SK-N-SH (cell line): ENCODE measurements at regions not wholly inside any gene's neighbourhood (a gene's known extent, or its start where the extent isn't known, plus 50 kb on each side); places are given as distances from the start of the nearest gene placed in this dataset.

Experiments
- CTCF ChIA-PET: fragments of 300-600, 350-600 bp; formaldehyde crosslinking; extraction: SDS; loops from one replicate; lab custom pipeline; 2021; lab: Yijun Ruan, JAX
- POLR2A ChIA-PET: fragments of 350-600 bp; sonication (Branson Sonifier 250); formaldehyde crosslinking; extraction: SDS; loops from one replicate; lab custom pipeline; 2020; ENCODE audit warnings: antibody characterized with exemption, inconsistent platforms; lab: Yijun Ruan, JAX
- DNase-seq: peaks from one replicate; pipeline ENCODE4 v3.0.0; 2012
- H2AFZ ChIP-seq: fragments of 200-600 bp; sonication (generic); 2 replicates; pipeline ENCODE4 v1.8.1; 2016; ENCODE audit warnings: antibody characterized with exemption, mild to moderate bottlenecking, low read depth
- H3F3A ChIP-seq: fragments of 200-600 bp; sonication (generic); replicated peaks from 2 replicates; pipeline ENCODE3; 2016; ENCODE audit warnings: antibody characterized with exemption, mild to moderate bottlenecking; ENCODE audit not compliant: insufficient read depth
- H3K27ac ChIP-seq, 2 experiments: fragments of 200-500 bp in 1 of 2; fragments of 200-600 bp in 1 of 2; sonication (Bioruptor generic) in 1 of 2; sonication (generic), shearing (Covaris generic) in 1 of 2; 2 replicates each; pipeline versions ENCODE4 v1.5.1 to v1.6.1; 2014 to 2016; ENCODE audit warnings: low read depth in 2 of 2, inconsistent platforms in 1 of 2, low read length in 1 of 2, mild to moderate bottlenecking in 1 of 2, mixed read lengths in 1 of 2
- H3K27me3 ChIP-seq: fragments of 200-600 bp; sonication (generic), shearing (Covaris generic); 2 replicates; pipeline ENCODE4 v1.6.1; 2016; ENCODE audit warnings: mixed run types; ENCODE audit not compliant: insufficient read depth
- H3K36me3 ChIP-seq, 2 experiments: fragments of 200-500 bp in 1 of 2; fragments of 200-600 bp in 1 of 2; sonication (Bioruptor generic) in 1 of 2; sonication (generic) in 1 of 2; replicated peaks in 1 of 2; 2 replicates each; pipeline versions ENCODE3 to v1.5.1; 2014 to 2016; ENCODE audit warnings: low read length in 1 of 2, mild to moderate bottlenecking in 1 of 2; ENCODE audit not compliant: insufficient read depth in 2 of 2, control insufficient read depth in 1 of 2
- H3K4me1 ChIP-seq, 2 experiments: fragments of 200-500 bp in 1 of 2; fragments of 200-600 bp in 1 of 2; sonication (Bioruptor generic) in 1 of 2; sonication (generic), shearing (Covaris generic) in 1 of 2; 2 replicates each; pipeline versions ENCODE4 v1.5.1 to v1.6.1; 2014 to 2016; ENCODE audit warnings: low read depth in 1 of 2, low read length in 1 of 2, mixed run types in 1 of 2; ENCODE audit not compliant: insufficient read depth in 2 of 2, control insufficient read depth in 1 of 2
- H3K4me2 ChIP-seq: fragments of 200-600 bp; sonication (generic), shearing (Covaris generic); 2 replicates; pipeline ENCODE4 v1.6.1; 2017; ENCODE audit warnings: mixed run types
- H3K4me3 ChIP-seq, 2 experiments: fragments of 200-500 bp in 1 of 2; fragments of 200-600 bp in 1 of 2; sonication (Bioruptor generic) in 1 of 2; sonication (generic), shearing (Covaris generic) in 1 of 2; 2 replicates each; pipeline versions ENCODE4 v1.5.1 to v1.8.1; 2014 to 2016; ENCODE audit warnings: low read depth in 2 of 2, inconsistent platforms in 1 of 2, low read length in 1 of 2, mild to moderate bottlenecking in 1 of 2, mixed read lengths in 1 of 2, moderate library complexity in 1 of 2
- H3K79me2 ChIP-seq: fragments of 200-600 bp; sonication (generic); 2 replicates; pipeline ENCODE4 v1.8.1; 2017; ENCODE audit warnings: mild to moderate bottlenecking; ENCODE audit not compliant: insufficient read depth
- H3K9ac ChIP-seq: fragments of 200-600 bp; sonication (generic); 2 replicates; pipeline ENCODE4 v1.6.1; 2017; ENCODE audit warnings: mixed run types
- H3K9me2 ChIP-seq: fragments of 200-600 bp; sonication (generic); 2 replicates; pipeline ENCODE4 v1.6.1; 2017; ENCODE audit warnings: mixed run types
- H3K9me3 ChIP-seq: fragments of 200-600 bp; sonication (generic); 2 replicates; pipeline ENCODE4 v1.6.1; 2017; ENCODE audit warnings: mixed run types, mild to moderate bottlenecking, moderate library complexity
- H4K20me1 ChIP-seq: fragments of 200-600 bp; sonication (generic); 2 replicates; pipeline ENCODE4 v1.6.1; 2017; ENCODE audit warnings: mild to moderate bottlenecking, mixed run types; ENCODE audit not compliant: insufficient read depth
- CHD2 ChIP-seq: fragments of 150-350 bp; IDR thresholded peaks from 2 replicates; pipeline ENCODE4 v1.6.1; 2018; ENCODE audit warnings: low read length; ENCODE audit not compliant: partially characterized antibody
- EZH2phosphoT487 ChIP-seq: fragments of 200-600 bp; sonication (generic); IDR thresholded peaks from 2 replicates; pipeline ENCODE4 v1.6.1; 2017; ENCODE audit warnings: low read depth, mixed run types, mild to moderate bottlenecking, antibody characterized with exemption, moderate library complexity, borderline replicate concordance
- FOSL2 ChIP-seq: IDR thresholded peaks from 2 replicates; pipeline ENCODE4 v1.4.0; 2012; ENCODE audit warnings: low read depth, mild to moderate bottlenecking, moderate library complexity, borderline replicate concordance
- FOXJ3 ChIP-seq: sonication (generic); formaldehyde crosslinking; IDR thresholded peaks from 2 replicates; pipeline ENCODE4 v1.5.1; 2020; ENCODE audit warnings: mild to moderate bottlenecking, missing genetic modification reagents
- FOXM1 ChIP-seq: IDR thresholded peaks from 2 replicates; pipeline ENCODE4 v1.4.0; 2012; ENCODE audit warnings: low read depth, mild to moderate bottlenecking
- GATA2 ChIP-seq: sonication (generic); formaldehyde crosslinking; IDR thresholded peaks from 2 replicates; pipeline ENCODE4 v1.5.0; 2020; ENCODE audit warnings: mild to moderate bottlenecking, missing genetic modification reagents
- MEF2A ChIP-seq: IDR thresholded peaks from 2 replicates; pipeline ENCODE4 v1.4.0; 2012; ENCODE audit warnings: low read depth, borderline replicate concordance
- MXI1 ChIP-seq: IDR thresholded peaks from 2 replicates; pipeline ENCODE4 v1.6.1; 2012; ENCODE audit warnings: mild to moderate bottlenecking, low read depth, low read length, improper control_type of control experiment
- NRF1 ChIP-seq: IDR thresholded peaks from 2 replicates; pipeline ENCODE4 v1.6.1; 2012; ENCODE audit warnings: low read depth, mild to moderate bottlenecking, low read length
- RAD21 ChIP-seq: IDR thresholded peaks from 2 replicates; pipeline ENCODE4 v1.6.1; 2012; ENCODE audit warnings: mild to moderate bottlenecking, low read length
- RFX5 ChIP-seq: IDR thresholded peaks from 2 replicates; pipeline ENCODE4 v1.6.1; 2012; ENCODE audit warnings: mild to moderate bottlenecking, improper control_type of control experiment, low read length
- TCF12 ChIP-seq: IDR thresholded peaks from 2 replicates; pipeline ENCODE4 v1.4.0; 2012
- WGBS: methylation state at CpG from one replicate; pipeline ENCODE4 v1.1.6; 2017; ENCODE audit warnings: low lambda C conversion rate; 5-methylcytosine and 5-hydroxymethylcytosine counted together
- TF ChIP-seq, protein P1 (sequence below): IDR thresholded peaks from 2 replicates; pipeline ENCODE4 v1.4.0; 2012; ENCODE audit warnings: low read depth
- TF ChIP-seq, protein P2 (sequence below): IDR thresholded peaks from 2 replicates; pipeline ENCODE4 v1.4.0; 2012; ENCODE audit warnings: low read depth, borderline replicate concordance
- TF ChIP-seq, protein P3 (sequence below): IDR thresholded peaks from 2 replicates; pipeline ENCODE4 v1.6.1; 2012; ENCODE audit warnings: mild to moderate bottlenecking, low read depth, low read length, moderate library complexity
- TF ChIP-seq, protein P4 (sequence below): IDR thresholded peaks from 2 replicates; pipeline ENCODE4 v1.4.0; 2012; ENCODE audit warnings: low read depth, borderline replicate concordance
- TF ChIP-seq, protein P5 (sequence below): fragments of 200-600 bp; sonication (generic); IDR thresholded peaks from 2 replicates; pipeline ENCODE4 v1.6.1; 2017; ENCODE audit warnings: antibody characterized with exemption, mild to moderate bottlenecking, moderate library complexity
- TF ChIP-seq, protein P6 (sequence below): fragments of 150-350 bp; IDR thresholded peaks from 2 replicates; pipeline ENCODE4 v1.6.1; 2016; ENCODE audit warnings: mild to moderate bottlenecking, low read depth, low read length

DNA sequence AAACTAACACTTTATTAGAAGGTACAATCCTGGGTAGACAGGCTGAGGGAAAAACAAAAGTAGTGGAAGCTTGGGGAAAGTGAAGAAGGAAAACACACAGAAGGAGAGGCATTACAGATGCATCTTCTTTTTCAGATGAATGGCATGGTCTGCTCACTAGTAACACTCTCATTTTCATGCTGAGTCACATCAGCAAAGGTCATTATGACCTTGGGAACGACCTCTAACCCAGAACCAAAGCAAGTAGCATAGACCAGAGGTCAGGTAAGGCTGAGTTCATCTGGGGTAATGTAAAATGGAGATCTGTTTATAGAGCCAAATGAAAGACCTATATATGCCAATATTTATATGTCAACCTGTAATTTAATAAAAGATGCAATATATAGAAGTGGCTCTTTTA is 294.4 kb upstream of the LRRTM4 start:
- no peaks in the 10 kb centered on the region for H3K9me2 ChIP-seq
- H3F3A ChIP-seq: no peaks in the 10 kb centered on the region
- H3K9ac ChIP-seq: no peak overlapping the region
- no peaks in the 10 kb centered on the region for H3K79me2 ChIP-seq
- DNase-seq: no peak
- H3K4me1 ChIP-seq: no peaks in the 10 kb centered on the region
- H2AFZ ChIP-seq: no peak overlapping the region
- WGBS: 0% methylated on average over 1 of the region's 1 CpG
- TF ChIP-seq MXI1 (no peak), FOXM1 (no peak), MEF2A (no peak)
- TF ChIP-seq, protein P1, sequence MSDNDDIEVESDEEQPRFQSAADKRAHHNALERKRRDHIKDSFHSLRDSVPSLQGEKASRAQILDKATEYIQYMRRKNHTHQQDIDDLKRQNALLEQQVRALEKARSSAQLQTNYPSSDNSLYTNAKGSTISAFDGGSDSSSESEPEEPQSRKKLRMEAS: no peak
- TF ChIP-seq, protein P2, sequence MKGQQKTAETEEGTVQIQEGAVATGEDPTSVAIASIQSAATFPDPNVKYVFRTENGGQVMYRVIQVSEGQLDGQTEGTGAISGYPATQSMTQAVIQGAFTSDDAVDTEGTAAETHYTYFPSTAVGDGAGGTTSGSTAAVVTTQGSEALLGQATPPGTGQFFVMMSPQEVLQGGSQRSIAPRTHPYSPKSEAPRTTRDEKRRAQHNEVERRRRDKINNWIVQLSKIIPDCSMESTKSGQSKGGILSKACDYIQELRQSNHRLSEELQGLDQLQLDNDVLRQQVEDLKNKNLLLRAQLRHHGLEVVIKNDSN: no peak
- H3K4me3 ChIP-seq: no peak overlapping the region
- H3K36me3 ChIP-seq: no peaks in the 10 kb centered on the region
- no peak overlapping the region for H3K27ac ChIP-seq
- H3K27me3 ChIP-seq: no peaks in the 10 kb centered on the region
- ChIA-PET POLR2A (no interaction called here), CTCF (no interaction called here)
- no peaks in the 10 kb centered on the region; the same call in 1 of the 2 replicates for H3K9me3 ChIP-seq
- H3K4me2 ChIP-seq: no peak overlapping the region
- no peaks in the 10 kb centered on the region for H4K20me1 ChIP-seq

DNA sequence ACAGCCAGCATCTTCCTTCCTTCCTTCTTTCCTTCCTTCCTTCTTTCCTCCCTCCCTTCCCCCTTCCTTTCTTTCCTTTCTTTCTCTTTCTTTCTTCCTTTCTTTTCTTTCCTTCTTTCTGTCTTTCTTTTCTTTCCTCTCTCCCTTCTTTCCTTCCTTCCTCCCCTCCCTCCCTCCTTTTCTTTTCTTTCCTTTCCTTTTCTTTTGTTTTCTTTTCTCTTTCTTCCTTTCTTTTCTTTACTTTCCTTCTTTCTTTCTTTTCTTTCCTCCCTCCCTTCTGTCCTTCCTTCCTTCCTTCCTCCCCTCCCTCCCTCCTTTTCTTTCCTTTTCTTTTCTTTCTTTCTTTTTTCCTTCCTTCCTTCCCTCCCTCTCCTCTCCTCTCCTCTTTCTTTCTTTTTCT is 296.0 kb upstream of the LRRTM4 start:
- Histone ChIP-seq H3K4me3 (no peak overlapping the region), H3K27ac (no peak overlapping the region), H2AFZ (no peak overlapping the region), H3K27me3 (no peaks in the 10 kb centered on the region), H3K4me2 (no peak overlapping the region), H3K4me1 (no peaks in the 10 kb centered on the region), H3F3A (no peaks in the 10 kb centered on the region), H3K9me2 (no peaks in the 10 kb centered on the region), H3K79me2 (no peaks in the 10 kb centered on the region), H3K9me3 (no peaks in the 10 kb centered on the region), H3K9ac (no peak overlapping the region), H3K36me3 (no peaks in the 10 kb centered on the region), H4K20me1 (no peaks in the 10 kb centered on the region)
- ChIA-PET CTCF (no interaction called here), POLR2A (no interaction called here)
- DNase-seq: no peak
- TF ChIP-seq EZH2phosphoT487: no peak
- TF ChIP-seq, protein P2: no peak
- TF ChIP-seq CHD2: no peak
- TF ChIP-seq, protein P3, sequence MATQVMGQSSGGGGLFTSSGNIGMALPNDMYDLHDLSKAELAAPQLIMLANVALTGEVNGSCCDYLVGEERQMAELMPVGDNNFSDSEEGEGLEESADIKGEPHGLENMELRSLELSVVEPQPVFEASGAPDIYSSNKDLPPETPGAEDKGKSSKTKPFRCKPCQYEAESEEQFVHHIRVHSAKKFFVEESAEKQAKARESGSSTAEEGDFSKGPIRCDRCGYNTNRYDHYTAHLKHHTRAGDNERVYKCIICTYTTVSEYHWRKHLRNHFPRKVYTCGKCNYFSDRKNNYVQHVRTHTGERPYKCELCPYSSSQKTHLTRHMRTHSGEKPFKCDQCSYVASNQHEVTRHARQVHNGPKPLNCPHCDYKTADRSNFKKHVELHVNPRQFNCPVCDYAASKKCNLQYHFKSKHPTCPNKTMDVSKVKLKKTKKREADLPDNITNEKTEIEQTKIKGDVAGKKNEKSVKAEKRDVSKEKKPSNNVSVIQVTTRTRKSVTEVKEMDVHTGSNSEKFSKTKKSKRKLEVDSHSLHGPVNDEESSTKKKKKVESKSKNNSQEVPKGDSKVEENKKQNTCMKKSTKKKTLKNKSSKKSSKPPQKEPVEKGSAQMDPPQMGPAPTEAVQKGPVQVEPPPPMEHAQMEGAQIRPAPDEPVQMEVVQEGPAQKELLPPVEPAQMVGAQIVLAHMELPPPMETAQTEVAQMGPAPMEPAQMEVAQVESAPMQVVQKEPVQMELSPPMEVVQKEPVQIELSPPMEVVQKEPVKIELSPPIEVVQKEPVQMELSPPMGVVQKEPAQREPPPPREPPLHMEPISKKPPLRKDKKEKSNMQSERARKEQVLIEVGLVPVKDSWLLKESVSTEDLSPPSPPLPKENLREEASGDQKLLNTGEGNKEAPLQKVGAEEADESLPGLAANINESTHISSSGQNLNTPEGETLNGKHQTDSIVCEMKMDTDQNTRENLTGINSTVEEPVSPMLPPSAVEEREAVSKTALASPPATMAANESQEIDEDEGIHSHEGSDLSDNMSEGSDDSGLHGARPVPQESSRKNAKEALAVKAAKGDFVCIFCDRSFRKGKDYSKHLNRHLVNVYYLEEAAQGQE: no peak
- TF ChIP-seq FOSL2: no peak
- TF ChIP-seq, protein P4, sequence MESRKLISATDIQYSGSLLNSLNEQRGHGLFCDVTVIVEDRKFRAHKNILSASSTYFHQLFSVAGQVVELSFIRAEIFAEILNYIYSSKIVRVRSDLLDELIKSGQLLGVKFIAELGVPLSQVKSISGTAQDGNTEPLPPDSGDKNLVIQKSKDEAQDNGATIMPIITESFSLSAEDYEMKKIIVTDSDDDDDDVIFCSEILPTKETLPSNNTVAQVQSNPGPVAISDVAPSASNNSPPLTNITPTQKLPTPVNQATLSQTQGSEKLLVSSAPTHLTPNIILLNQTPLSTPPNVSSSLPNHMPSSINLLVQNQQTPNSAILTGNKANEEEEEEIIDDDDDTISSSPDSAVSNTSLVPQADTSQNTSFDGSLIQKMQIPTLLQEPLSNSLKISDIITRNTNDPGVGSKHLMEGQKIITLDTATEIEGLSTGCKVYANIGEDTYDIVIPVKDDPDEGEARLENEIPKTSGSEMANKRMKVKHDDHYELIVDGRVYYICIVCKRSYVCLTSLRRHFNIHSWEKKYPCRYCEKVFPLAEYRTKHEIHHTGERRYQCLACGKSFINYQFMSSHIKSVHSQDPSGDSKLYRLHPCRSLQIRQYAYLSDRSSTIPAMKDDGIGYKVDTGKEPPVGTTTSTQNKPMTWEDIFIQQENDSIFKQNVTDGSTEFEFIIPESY: no peak
- TF ChIP-seq, protein P5, sequence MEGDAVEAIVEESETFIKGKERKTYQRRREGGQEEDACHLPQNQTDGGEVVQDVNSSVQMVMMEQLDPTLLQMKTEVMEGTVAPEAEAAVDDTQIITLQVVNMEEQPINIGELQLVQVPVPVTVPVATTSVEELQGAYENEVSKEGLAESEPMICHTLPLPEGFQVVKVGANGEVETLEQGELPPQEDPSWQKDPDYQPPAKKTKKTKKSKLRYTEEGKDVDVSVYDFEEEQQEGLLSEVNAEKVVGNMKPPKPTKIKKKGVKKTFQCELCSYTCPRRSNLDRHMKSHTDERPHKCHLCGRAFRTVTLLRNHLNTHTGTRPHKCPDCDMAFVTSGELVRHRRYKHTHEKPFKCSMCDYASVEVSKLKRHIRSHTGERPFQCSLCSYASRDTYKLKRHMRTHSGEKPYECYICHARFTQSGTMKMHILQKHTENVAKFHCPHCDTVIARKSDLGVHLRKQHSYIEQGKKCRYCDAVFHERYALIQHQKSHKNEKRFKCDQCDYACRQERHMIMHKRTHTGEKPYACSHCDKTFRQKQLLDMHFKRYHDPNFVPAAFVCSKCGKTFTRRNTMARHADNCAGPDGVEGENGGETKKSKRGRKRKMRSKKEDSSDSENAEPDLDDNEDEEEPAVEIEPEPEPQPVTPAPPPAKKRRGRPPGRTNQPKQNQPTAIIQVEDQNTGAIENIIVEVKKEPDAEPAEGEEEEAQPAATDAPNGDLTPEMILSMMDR: no peak
- no peak for TF ChIP-seq FOXJ3 (CRISPR knock-in tag)
- TF ChIP-seq RAD21: no peak
- TF ChIP-seq NRF1: no peak
- TF ChIP-seq RFX5: no peak
- TF ChIP-seq, protein P6, sequence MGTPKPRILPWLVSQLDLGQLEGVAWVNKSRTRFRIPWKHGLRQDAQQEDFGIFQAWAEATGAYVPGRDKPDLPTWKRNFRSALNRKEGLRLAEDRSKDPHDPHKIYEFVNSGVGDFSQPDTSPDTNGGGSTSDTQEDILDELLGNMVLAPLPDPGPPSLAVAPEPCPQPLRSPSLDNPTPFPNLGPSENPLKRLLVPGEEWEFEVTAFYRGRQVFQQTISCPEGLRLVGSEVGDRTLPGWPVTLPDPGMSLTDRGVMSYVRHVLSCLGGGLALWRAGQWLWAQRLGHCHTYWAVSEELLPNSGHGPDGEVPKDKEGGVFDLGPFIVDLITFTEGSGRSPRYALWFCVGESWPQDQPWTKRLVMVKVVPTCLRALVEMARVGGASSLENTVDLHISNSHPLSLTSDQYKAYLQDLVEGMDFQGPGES: no peak
- no peak for TF ChIP-seq TCF12
- TF ChIP-seq GATA2 (CRISPR knock-in tag): no peak
